ENCODE measurements at regions not wholly inside any gene's neighbourhood (a gene's known extent, or its start where the extent isn't known, plus 50 kb on each side); places are given as distances from the start of the nearest gene placed in this dataset.

DNA sequence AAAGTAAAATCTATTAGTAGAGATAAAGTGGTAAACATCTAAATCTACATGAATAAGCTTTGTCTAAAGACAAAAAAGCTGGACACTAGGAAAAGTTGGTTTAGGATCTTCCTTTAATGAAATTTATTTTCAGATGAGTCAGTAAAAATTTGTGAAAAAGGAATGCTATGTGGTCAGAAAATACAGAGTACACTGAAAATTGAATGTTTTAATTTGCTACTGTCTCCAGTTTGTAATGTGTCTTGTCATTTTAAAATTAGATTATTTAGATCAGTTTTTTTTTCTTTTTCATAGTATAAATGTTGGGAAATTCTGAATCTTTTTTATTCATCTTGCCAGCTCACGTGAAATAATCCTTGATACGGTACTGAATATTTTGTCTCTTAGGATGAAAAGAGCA, 56.9 kb downstream of the SLITRK6 start:
- in situ Hi-C loops (cut with HindIII; ENCODE audit: low sequenced_read_pairs): no loop called here
- DNase-seq (ENCODE audit: low spot score): no peak

DNA sequence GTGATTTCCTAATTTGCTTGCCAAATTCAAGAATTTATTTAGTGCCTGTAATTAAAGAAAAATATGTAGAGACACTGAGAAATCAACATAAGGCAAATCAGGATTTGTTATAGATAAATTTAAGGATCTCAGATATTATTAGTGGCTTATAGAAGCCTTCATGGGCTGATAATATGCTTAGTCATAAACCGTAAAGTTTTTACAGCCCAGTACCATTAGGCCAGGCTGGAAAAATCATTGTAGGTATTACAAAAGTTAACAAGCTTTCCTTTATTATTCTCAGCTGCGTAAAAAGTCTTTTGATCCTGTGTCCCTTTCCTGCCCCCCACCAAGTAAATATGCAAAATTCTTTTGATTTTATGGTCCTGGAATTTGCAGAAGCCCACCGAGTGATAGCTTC, 58.2 kb downstream of the SLITRK6 start:
- no peak for DNase-seq (ENCODE audit: low spot score)
- in situ Hi-C loops (cut with HindIII; ENCODE audit: low sequenced_read_pairs): no loop called here

DNA sequence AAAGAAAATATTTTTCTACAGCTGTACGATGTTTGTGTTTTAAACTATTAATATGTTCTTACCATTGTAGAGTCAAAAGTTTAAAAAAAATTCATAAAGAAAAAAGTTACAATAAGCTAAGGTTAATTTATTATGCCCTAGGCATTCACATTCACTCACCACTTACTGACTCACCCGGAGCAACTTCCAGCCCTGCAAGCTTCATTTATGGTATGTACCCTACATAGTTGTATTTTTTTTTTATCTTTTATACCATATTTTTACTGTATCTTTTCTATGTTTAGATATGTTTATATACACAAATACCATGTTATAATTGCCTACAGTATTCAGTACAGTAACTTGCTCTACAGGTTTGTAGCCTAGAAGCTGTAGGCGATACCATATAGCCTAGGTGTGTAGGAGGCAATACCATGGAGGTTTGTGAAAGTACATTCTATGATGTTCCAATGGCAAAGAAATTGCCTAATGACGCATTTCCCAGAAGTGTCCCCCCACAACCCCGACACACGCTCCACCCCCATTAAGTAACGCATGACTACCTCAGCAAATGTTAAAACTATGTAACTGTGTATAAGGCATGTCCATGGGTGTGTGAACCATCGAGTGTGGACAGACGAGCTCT, 60.4 kb downstream of the SLITRK6 start:
- no peak for DNase-seq (ENCODE audit: low spot score)
- in situ Hi-C loops (cut with HindIII; ENCODE audit: low sequenced_read_pairs): no loop called here

DNA sequence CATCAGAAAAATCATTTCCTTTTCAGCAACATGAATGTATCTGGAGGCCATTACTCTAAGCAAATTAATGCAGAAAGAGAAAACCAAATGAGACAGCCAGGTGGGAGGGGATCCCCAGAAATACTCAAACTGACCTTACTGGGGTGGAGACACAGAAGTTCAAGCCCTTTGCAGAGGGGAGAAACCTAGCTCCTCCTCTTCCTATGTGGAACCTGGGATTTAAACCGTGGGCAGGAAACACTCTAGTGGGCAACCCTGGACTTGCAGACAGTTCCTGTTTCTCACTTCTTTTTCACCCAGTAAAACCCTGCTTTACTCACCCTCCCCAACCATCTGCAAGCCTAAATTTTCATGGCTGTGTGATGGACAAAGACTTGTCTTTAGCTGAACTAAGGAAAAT, 61.3 kb downstream of the SLITRK6 start:
- in situ Hi-C loops (cut with HindIII; ENCODE audit: low sequenced_read_pairs): no loop called here
- DNase-seq (ENCODE audit: low spot score): no peak

DNA sequence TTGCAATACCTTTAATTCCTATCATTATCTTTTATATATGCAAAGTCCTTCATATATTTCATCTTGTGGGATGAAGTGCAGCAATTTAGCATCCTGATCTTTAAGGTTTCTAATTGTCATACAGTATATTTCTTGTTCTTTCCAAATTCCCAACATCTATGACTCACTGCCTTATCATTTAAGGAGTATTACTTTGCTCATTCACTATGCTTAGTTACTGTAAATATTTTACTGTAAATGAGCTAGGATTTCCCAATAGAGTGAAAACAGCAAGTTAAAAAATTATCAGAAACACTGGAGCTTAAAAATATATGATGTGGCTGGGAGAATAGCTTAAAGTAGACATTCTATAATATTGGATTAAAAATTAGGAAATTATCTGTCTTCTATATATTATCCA, 69.9 kb downstream of the SLITRK6 start:
- in situ Hi-C loops (cut with HindIII; ENCODE audit: low sequenced_read_pairs): no loop called here
- DNase-seq (ENCODE audit: low spot score): no peak

DNA sequence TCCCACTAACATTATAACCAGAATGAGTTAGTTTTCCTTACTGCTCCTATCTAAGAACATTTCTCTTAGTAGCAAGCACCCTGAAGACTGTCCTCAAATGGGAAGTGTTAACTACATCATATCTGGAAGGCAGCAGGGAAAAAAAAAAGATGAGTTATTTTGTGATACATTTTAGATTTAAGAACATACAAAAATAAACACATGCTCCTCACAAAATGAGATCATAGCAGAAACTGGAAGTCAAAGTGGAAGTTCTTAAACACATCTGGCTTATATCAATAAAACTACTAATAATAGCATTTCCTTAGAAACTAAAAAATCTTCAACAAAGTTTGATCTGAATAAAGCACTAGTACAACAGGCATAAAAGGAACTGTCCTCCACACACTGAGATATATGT, 70.4 kb downstream of the SLITRK6 start:
- DNase-seq (ENCODE audit: low spot score): no peak

DNA sequence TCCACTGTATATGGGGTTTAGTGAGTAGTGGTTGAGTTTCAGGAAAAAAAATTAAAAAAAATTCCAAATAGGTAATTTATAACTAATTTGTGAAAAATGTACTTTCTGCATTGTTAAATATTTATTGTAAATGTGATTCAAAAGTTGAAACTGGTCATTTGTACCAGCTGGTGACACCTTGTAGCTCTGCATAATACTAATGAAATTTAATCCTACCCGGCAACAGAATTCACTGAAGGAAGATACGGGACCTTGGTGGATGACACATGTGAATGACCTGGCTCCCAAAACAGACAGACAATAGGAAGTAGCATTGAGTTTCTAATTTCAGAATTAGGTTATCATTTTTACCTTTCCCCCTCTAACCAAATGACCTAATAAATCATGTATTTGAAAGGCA, 73.8 kb downstream of the SLITRK6 start:
- in situ Hi-C loops (cut with HindIII; ENCODE audit: low sequenced_read_pairs): no loop called here
- DNase-seq (ENCODE audit: low spot score): no peak

More for the DNA sequence above, 70.4 kb downstream of the SLITRK6 start:
- in situ Hi-C loops (cut with HindIII; ENCODE audit: low sequenced_read_pairs): no loop called here

DNA sequence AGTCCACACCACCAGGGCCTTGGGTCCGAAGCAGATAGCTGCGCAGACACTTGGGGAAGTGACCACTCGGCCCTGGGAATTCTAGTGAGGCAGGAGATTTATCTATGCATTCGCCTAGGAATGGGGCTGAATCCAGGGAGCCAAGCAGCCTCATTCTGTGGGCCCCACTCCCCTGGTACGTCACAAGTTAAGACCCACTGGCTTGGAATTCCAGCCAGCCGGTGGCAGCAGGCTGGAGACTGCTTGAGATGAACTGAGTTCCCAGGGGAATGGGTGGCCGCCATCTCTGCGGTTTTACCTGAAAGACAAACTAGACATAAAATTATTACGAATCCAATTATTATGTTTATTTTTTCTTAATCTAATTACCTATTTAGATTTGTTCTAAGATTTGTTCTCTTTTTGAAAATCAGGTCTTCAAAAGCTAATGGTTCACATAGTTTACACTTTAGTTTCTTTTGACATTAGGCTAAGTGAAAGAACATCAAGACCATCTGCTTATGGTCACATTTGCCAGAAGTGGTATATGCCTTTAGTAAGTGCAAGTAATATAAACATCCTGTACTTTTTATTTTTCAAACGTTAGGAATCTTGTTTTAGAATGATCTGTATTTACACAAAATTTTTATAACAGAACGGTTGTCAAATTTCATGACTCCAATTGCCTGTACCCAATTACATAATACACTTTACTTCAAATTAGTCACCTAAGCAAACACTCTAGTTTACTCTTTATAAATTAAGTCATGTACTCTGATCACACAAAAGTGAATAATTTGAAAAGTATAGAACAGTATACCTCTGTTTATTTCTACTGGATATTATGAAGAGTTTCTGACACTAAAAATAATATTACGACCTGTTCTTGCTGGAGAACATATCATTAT, 74.4 kb downstream of the SLITRK6 start:
- no peak for DNase-seq (ENCODE audit: low spot score)
- in situ Hi-C loops (cut with HindIII; ENCODE audit: low sequenced_read_pairs): no loop called here

DNA sequence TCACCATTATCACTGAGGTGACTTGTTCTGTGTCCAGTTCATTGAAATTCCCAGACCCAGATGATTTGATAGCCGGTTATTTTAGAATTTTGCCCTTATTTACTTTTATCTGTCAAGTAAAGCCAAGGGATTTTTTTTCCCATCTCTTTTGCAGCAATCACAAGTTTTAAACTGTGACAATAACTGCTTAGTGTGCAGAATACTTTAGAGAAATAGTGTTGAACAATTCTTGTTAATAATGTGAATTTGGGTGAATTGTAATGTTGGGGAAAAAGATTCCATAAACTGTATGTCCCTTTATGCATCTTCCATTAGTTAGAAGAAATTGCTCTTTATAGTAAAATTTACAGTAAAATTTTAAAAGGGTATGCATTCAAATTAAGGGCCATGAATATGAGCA, 79.5 kb downstream of the SLITRK6 start:
- in situ Hi-C loops (cut with HindIII; ENCODE audit: low sequenced_read_pairs): no loop called here
- DNase-seq (ENCODE audit: low spot score): no peak

DNA sequence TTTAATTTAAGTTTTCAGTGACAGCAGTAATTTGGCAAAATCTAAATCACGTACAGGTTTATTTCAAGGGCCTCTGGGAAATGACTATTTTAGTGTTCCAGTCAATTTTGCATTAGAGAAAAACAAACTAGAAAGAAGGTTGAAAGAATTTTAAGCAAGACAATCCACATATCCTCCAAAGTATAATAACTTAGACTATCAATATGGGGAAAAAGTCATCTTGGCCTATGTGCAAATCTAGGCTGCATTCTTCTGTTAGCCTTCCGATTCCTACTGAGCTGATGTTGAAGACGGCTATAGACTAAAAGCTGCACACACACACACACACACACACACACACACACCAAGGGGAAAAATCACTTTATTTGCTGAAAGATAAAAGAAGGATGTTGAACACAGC, 81.3 kb downstream of the SLITRK6 start:
- no peak for DNase-seq (ENCODE audit: low spot score)

DNA sequence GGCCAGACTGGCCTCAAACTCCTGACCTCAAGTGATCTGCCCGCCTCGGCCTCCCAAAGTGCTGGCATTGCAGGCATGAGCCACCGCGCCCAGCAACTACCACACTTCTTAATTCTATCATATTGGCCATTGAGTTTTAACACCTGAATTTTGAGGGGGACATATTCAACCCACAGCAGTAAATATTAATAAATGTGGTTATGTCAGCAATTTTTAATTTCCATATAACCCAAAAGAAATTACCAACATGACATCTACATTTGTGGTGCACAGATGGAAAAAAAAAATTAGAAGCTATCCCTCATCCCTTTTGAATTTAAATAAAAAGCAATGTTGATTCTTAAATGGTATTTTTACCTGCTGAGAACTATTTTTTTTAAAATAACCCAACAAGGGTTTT, 88.7 kb downstream of the SLITRK6 start:
- DNase-seq (ENCODE audit: low spot score): no peak
- in situ Hi-C loops (cut with HindIII; ENCODE audit: low sequenced_read_pairs): no loop called here

More for the DNA sequence above, 81.3 kb downstream of the SLITRK6 start:
- in situ Hi-C loops (cut with HindIII; ENCODE audit: low sequenced_read_pairs): no loop called here

DNA sequence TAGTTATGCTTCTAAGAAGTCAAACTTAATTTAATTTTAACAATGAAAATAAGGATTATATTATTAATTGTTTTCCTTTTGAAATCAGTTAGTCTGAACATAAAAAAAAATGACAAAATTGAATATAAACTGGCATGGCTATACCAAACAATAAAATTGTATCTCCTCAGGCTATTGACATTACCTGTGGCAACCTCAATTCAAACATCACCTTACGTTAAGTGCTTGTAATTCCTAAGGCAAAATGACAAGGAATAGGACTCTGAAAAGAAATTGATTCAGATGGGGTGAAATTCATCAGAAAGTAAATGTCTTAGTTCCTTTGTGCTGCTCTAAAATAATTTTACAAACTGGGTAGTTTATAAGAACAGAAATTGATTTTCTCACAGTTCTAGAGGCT, 89.5 kb downstream of the SLITRK6 start:
- in situ Hi-C loops (cut with HindIII; ENCODE audit: low sequenced_read_pairs): no loop called here
- no peak for DNase-seq (ENCODE audit: low spot score)

DNA sequence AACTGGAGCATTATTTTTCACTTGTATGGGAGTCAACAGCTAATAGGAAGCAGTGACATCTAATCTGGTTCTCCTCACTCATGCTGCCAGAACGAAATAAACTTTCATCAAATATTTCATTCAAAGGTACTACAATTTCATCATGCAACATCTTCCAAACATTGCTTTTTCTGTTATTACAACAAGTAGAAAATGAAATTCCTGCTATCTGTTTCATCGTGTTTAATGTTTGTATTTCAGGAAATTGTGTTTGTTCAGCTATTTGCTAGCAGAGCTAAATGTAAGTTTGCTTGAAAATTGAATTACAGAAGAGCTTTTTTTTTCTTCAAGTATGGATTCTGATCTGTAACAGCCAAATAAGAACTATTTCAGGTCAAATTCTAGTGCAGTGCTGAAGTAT, 90.1 kb downstream of the SLITRK6 start:
- in situ Hi-C loops (cut with HindIII; ENCODE audit: low sequenced_read_pairs): no loop called here
- no peak for DNase-seq (ENCODE audit: low spot score)

DNA sequence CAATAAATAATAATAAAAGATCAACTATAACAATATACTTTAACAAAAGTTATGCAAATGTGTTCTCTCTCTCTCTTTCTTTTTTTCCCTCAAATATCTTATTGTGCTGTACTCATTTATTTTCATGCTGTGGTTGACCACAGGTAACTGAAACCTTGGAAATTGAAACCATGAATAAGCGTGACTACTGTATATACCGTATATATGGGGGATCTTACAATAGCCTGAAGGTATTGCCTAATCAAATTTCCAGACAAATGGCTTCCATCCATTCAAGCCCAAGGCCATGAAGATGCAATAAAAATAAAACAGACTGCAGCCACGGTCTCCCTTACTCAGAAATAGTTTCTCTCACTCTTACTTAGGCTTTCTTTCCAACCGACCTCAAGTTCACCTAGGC, 98.3 kb downstream of the SLITRK6 start:
- DNase-seq (ENCODE audit: low spot score): no peak
- in situ Hi-C loops (cut with HindIII; ENCODE audit: low sequenced_read_pairs): no loop called here

DNA sequence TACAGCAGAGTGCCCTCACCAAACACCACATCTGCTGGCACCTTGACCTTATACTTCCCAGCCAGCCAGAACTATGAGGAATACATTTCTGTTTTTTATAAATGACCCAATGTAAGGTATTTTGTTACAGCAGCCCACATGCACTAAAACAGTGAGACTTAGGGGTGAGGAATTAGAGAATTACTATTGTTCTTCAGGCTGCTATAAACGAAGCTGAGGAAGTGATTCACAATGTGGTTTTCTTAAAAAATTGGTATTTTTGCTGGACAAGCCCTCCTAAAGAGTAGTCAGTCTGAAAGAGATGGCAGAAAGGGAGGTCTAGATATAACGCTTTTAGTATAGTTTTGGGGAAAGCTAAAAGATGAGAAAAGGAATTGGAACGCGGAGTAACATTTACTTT, 101.0 kb downstream of the SLITRK6 start:
- in situ Hi-C loops (cut with HindIII; ENCODE audit: low sequenced_read_pairs): no loop called here
- DNase-seq (ENCODE audit: low spot score): no peak

DNA sequence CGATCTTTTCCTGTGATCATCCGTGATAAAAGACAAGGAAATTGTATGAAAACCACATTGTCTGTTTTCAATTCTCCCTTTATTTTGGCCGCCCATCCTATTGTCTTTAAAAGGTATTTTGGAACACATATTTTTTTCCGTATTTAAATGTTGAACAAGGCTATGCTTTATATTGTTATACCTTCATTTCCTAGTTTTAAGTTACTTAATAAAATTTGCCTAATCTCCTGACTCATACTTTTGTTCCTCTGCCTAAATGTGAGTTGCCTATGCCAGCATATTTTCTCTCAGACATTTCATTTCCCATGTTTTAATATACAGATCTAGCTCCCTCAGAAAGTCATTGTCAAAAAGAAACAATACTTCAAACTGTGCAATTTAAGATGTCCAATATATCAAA, 104.2 kb downstream of the SLITRK6 start:
- in situ Hi-C loops (cut with HindIII; ENCODE audit: low sequenced_read_pairs): no loop called here
- no peak for DNase-seq (ENCODE audit: low spot score)

DNA sequence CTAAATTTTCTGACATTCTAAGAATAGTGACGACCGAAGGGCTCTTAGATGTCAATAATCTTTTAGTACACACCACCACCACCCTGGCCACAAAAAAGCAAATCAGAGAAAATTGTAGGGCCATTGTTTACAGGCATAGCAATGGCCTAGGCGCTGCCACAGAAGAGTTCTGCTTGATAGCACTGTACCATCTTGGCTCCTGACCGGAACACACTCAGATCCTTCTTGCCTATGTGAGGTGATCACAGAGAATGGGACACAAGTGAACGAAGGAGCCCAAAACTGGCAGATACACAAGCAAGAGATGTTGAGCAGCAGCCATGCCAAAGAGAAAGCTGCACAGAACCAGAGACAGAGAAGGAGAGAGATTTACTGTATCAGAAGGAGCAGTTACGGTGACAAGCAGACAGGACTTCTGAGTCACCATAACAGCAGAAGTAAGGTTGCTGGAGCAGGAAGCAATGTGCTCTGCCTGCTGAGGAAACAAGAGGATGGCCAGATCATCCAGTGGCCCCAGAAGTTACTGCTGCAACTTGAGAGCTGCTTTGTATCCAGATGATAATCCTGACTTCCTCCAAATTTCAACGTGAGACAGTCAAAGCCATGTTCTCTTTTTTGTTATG, 105.2 kb downstream of the SLITRK6 start:
- DNase-seq (ENCODE audit: low spot score): no peak
- in situ Hi-C loops (cut with HindIII; ENCODE audit: low sequenced_read_pairs): no loop called here

DNA sequence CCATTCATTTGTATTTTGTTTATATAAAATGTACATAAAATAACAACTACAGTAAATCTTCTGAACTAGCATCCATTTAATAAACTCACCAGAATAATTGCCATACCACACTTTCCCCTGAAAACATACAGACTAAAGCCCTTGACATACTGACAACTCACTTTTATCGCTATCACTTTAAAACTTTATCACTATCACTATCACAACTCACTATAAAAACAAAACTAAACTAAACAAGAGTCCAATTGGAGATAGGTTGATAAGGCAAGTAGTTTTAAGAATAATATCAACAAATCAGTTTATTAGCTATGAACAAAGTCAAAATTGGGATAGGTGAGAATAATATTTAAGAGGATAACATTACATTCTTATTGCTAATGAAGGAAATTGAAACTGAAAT, 108.9 kb downstream of the SLITRK6 start:
- in situ Hi-C loops (cut with HindIII; ENCODE audit: low sequenced_read_pairs): no loop called here
- no peak for DNase-seq (ENCODE audit: low spot score)

DNA sequence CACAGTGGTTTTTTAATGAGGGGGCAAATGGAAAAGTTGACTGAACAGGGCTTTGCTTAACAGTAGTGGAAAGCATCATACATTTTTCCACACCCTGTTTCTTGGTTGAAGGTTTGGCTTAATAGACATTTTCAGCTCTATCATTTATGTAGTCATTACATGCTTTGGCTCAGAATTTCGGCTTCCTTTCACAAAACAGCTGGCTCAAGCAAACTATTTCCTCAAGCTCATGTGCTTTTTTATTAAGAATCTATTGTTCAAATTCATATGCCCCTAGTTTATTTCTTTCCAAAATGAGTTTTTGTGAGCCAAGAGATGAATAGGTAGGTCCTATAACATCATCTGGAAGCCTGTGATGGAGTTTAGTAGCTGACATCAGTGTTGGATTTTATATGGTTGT, 113.8 kb downstream of the SLITRK6 start:
- no peak for DNase-seq (ENCODE audit: low spot score)
- in situ Hi-C loops (cut with HindIII; ENCODE audit: low sequenced_read_pairs): no loop called here

DNA sequence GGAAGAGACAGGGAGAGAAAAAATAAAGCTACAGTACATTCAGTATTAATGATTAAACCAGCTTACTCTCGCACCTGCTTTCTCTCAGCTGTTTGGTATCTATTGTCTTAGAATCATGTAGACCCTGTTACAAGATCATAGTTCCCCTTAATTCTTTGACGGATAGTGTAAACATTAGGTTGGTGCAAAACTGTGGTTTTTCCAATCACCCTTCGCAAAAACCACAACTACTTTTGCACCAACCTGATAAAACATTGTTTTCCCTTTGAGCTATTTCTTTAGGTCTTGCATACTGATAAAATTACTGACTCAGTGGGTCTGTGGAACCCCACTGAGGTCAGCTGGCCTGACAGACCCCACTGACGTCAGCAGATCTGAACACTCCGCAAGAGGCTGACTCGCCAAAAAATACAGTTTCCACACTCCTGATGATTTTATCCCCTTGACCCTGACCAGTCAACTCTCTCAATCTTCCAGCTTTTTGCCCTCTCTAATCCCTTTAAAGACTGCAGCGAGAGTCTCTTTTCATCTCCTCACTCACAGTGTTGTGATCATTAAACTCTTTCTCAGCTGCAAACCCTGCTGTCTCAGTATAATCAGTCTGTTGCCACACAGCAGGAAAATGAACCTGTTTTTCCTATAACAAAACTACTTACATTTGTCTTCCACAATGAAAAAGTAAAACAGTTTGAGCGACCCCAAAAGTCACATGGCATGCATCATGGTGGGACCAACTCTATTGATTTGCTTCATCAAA, 123.9 kb downstream of the SLITRK6 start:
- no peak for DNase-seq (ENCODE audit: low spot score)
- in situ Hi-C loops (cut with HindIII; ENCODE audit: low sequenced_read_pairs): no loop called here

Measured in G401 (cell line).